ENCODE measurements at regions not wholly inside any gene's neighbourhood (a gene's known extent, or its start where the extent isn't known, plus 50 kb on each side); places are given as distances from the start of the nearest gene placed in this dataset.

- no peaks in the 10 kb centered on the region for H3K4me1 ChIP-seq
- no peak for DNase-seq (ENCODE audit: extremely low spot score in 2 of 2)
- no peak overlapping the region for H3K4me3 ChIP-seq
- no peaks in the 10 kb centered on the region for H3K27me3 ChIP-seq
- no peaks in the 10 kb centered on the region for H3K36me3 ChIP-seq
- intact Hi-C loops (cut with DNase I), result no loop called here
- no peak for TF ChIP-seq POLR2A (IDR thresholded peaks at IDR 0.05)
- no peak for TF ChIP-seq CTCF (IDR thresholded peaks at IDR 0.05)
- no peak for TF ChIP-seq POLR2AphosphoS5 (IDR thresholded peaks at IDR 0.05; ENCODE audit: insufficient read depth in 1 of 2, low read depth in 1 of 2)
- no peak overlapping the region for H3K27ac ChIP-seq
- no peaks in the 10 kb centered on the region for H3K9me3 ChIP-seq
These were observed 522.0 kb downstream of the MBD2 start for GRCh38 chr18:53702480-53702879.

DNA sequence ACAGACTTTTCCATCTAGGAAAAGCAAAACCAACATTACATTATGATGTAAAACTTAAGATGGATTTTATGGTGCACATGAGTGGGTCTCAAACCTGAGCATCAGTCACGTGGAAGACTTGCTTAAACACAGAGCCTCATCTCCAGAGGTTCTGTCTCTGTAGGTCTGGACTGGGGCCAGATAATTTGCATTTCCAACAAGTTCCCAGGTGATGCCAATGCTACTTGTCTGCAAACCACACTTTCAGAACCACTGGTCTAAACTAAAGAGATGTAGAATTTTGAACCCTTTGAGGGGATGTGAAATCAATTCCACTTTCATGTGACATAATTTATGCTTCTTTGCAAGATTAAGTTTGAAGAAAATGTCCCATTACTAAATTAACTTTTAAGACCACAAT is 522.8 kb downstream of the MBD2 start:
- TF ChIP-seq POLR2AphosphoS5 (IDR thresholded peaks at IDR 0.05; ENCODE audit: insufficient read depth in 1 of 2, low read depth in 1 of 2), result no peak
- TF ChIP-seq CTCF (IDR thresholded peaks at IDR 0.05), result no peak
- TF ChIP-seq POLR2A (IDR thresholded peaks at IDR 0.05), result no peak
- intact Hi-C loops (cut with DNase I), result no loop called here

GRCh38 chr18:53698907-53699306 is 525.6 kb downstream of the MBD2 start:
- no peak overlapping the region for H3K4me3 ChIP-seq

More for the DNA sequence above, 522.8 kb downstream of the MBD2 start:
- Histone ChIP-seq H3K27me3 (no peaks in the 10 kb centered on the region), H3K4me3 (no peak overlapping the region), H3K9me3 (no peaks in the 10 kb centered on the region), H3K36me3 (no peaks in the 10 kb centered on the region), H3K27ac (no peak overlapping the region), H3K4me1 (no peaks in the 10 kb centered on the region)
- DNase-seq (ENCODE audit: extremely low spot score in 2 of 2), result no peak

DNA sequence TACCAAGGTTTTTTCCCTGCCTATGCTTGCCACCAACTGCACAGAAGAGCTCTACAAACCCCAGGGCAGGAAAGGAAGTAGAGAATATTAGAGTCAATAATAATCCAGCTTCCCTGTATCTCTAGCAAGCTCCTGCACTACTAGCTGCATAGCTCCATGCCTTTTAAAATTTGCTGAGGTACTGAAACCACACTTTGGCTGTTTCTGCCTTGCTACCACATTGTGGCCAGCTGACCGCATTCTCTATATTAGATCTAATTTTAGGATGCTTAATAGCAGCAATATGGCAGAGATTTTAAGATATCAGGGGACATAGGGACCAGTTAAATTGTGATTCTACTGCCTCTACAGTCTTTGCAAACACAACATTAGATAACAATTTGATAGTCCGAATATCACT is 534.6 kb downstream of the MBD2 start:
- Histone ChIP-seq H3K36me3 (no peaks in the 10 kb centered on the region), H3K27ac (no peak overlapping the region), H3K4me1 (no peaks in the 10 kb centered on the region), H3K27me3 (no peaks in the 10 kb centered on the region), H3K4me3 (no peak overlapping the region), H3K9me3 (no peaks in the 10 kb centered on the region)
- DNase-seq (ENCODE audit: extremely low spot score in 2 of 2), result no peak
- no peak for TF ChIP-seq POLR2AphosphoS5 (IDR thresholded peaks at IDR 0.05; ENCODE audit: insufficient read depth in 1 of 2, low read depth in 1 of 2)
- no peak for TF ChIP-seq POLR2A (IDR thresholded peaks at IDR 0.05)
- TF ChIP-seq CTCF (IDR thresholded peaks at IDR 0.05), result no peak
- intact Hi-C loops (cut with DNase I), result no loop called here

More at GRCh38 chr18:53698907-53699306, 525.6 kb downstream of the MBD2 start:
- H3K9me3 ChIP-seq, result no peaks in the 10 kb centered on the region
- no peaks in the 10 kb centered on the region for H3K27me3 ChIP-seq
- DNase-seq (ENCODE audit: extremely low spot score in 2 of 2), result no peak
- intact Hi-C loops (cut with DNase I), result no loop called here
- no peak overlapping the region for H3K27ac ChIP-seq
- no peaks in the 10 kb centered on the region for H3K4me1 ChIP-seq
- peak in 2 of 3 experiments; percentile 11 to 35 for TF ChIP-seq CTCF (IDR thresholded peaks at IDR 0.05)
- no peak for TF ChIP-seq POLR2AphosphoS5 (IDR thresholded peaks at IDR 0.05; ENCODE audit: insufficient read depth in 1 of 2, low read depth in 1 of 2)
- no peaks in the 10 kb centered on the region for H3K36me3 ChIP-seq

GRCh38 chr18:53686965-53687364 is 537.5 kb downstream of the MBD2 start:
- intact Hi-C loops (cut with DNase I), result no loop called here
- Histone ChIP-seq H3K36me3 (no peaks in the 10 kb centered on the region), H3K27me3 (no peaks in the 10 kb centered on the region), H3K9me3 (no peaks in the 10 kb centered on the region), H3K4me1 (no peaks in the 10 kb centered on the region), H3K27ac (no peak overlapping the region), H3K4me3 (no peak overlapping the region)
- DNase-seq (ENCODE audit: extremely low spot score in 2 of 2), result no peak
- TF ChIP-seq POLR2AphosphoS5 (IDR thresholded peaks at IDR 0.05; ENCODE audit: insufficient read depth in 1 of 2, low read depth in 1 of 2), result no peak
- no peak for TF ChIP-seq POLR2A (IDR thresholded peaks at IDR 0.05)
- no peak for TF ChIP-seq CTCF (IDR thresholded peaks at IDR 0.05)
